Mesothelial cell of epicardium (in vitro differentiated cells): ENCODE measurements at regions not wholly inside any gene's neighbourhood (a gene's known extent, or its start where the extent isn't known, plus 50 kb on each side); places are given as distances from the start of the nearest gene placed in this dataset.

ENCODE experiments used
- DNase-seq, 2 experiments: peaks; one replicate each; pipeline ENCODE4 v3.0.0; 2021; ENCODE audit warnings: low spot score in 2 of 2; ENCODE audit not compliant: unreplicated experiment in 2 of 2
- H3K27ac Mint-ChIP-seq: 2 replicates; pipeline ENCODE4 v1.8.0; 2021; ENCODE audit warnings: mixed read lengths
- H3K27me3 Mint-ChIP-seq: 2 replicates; pipeline ENCODE4 v1.8.0; 2021; ENCODE audit warnings: low read depth, mixed read lengths
- H3K36me3 Mint-ChIP-seq: 2 replicates; pipeline ENCODE4 v1.8.0; 2021; ENCODE audit warnings: mixed read lengths
- H3K4me1 Mint-ChIP-seq: 2 replicates; pipeline ENCODE4 v1.8.0; 2021; ENCODE audit warnings: mixed read lengths
- H3K4me3 Mint-ChIP-seq: 2 replicates; pipeline ENCODE4 v1.8.0; 2021; ENCODE audit warnings: mild to moderate bottlenecking, moderate library complexity, mixed read lengths
- H3K9me3 Mint-ChIP-seq: 2 replicates; pipeline ENCODE4 v1.8.0; 2021; ENCODE audit warnings: mixed read lengths
- CTCF ChIP-seq: fragments of 200-600 bp; sonication (generic); IDR thresholded peaks from one replicate; pipeline ENCODE4 v1.5.0; 2021; ENCODE audit warnings: antibody characterized with exemption; ENCODE audit not compliant: unreplicated experiment

GRCh38 chr18:47635416-47635815, 295.0 kb downstream of the SMAD2 start:
- no peak overlapping the region for H3K4me3 Mint-ChIP-seq
- H3K4me1 Mint-ChIP-seq: peaks cover 2% of the 10 kb centered on the region
- H3K27ac Mint-ChIP-seq: no peak overlapping the region
- H3K27me3 Mint-ChIP-seq: peaks cover 10% of the 10 kb centered on the region
- peaks cover 3% of the 10 kb centered on the region for H3K9me3 Mint-ChIP-seq
- DNase-seq: no peak
- no peaks in the 10 kb centered on the region for H3K36me3 Mint-ChIP-seq
- no peak for TF ChIP-seq CTCF

- Mint-ChIP-seq H3K4me1 (peaks cover 2% of the 10 kb centered on the region), H3K27me3 (peaks cover 32% of the 10 kb centered on the region), H3K27ac (no peak overlapping the region), H3K36me3 (no peaks in the 10 kb centered on the region), H3K4me3 (no peak overlapping the region), H3K9me3 (peaks cover 3% of the 10 kb centered on the region)
- DNase-seq: no peak
- TF ChIP-seq CTCF: no peak
Observed at GRCh38 chr18:47632970-47633635, 297.4 kb downstream of the SMAD2 start.

GRCh38 chr18:47628893-47629292, 301.6 kb downstream of the SMAD2 start:
- Mint-ChIP-seq H3K27me3 (peaks cover 61% of the 10 kb centered on the region), H3K27ac (no peak overlapping the region), H3K36me3 (no peaks in the 10 kb centered on the region), H3K9me3 (no peaks in the 10 kb centered on the region), H3K4me3 (no peak overlapping the region), H3K4me1 (peaks cover 2% of the 10 kb centered on the region)
- TF ChIP-seq CTCF: no peak
- no peak for DNase-seq

DNA sequence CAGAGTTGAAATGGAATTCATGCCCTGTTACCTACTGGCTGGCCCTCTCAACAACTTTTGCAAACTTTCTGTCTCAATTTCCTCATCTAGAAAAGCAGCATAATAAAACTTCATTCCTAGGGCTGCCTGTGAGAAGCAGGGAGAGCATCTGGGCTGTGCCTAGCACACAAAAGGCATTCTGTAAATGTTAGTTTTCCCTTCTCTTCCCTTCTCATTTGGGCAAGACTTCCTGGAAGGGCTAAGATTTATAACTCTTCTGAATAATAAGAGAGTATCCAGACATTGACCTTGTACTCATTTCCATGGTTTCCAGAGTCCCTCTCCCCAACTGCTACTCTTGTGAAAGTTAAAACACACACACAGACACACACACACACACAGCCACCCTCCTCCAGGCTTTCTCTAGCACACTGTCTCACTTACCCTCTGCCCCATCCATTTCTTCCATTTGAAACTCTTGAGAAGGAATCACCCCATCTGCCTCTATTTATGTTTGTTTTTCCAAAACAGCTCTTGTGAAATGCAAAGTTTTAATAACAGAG, 302.1 kb downstream of the SMAD2 start:
- TF ChIP-seq CTCF: no peak
- Mint-ChIP-seq H3K36me3 (no peaks in the 10 kb centered on the region), H3K4me3 (no peak overlapping the region), H3K27ac (no peak overlapping the region), H3K27me3 (peaks cover 62% of the 10 kb centered on the region), H3K9me3 (no peaks in the 10 kb centered on the region), H3K4me1 (peaks cover 1% of the 10 kb centered on the region)
- DNase-seq: no peak

DNA sequence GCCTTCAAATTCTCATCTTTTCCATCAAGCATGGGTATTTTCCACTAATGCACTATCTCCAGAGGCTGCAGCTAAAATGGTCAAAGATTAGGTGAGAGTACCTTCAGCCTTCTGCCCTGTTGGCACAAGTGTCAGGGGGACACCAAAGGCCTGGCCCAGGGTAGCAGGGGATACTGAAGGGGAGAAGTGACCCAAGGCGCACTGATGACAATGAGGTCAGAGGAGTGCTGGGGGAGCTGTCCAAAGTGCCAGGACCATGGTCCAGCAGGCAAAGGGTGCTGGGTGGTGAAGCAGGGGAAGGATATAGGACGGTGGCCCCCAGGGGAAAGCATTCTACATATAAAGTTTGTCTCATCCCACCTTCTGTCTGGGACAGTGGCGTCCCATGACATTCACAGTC, 303.4 kb downstream of the SMAD2 start:
- Mint-ChIP-seq H3K4me3 (no peak overlapping the region), H3K27me3 (peaks cover 71% of the 10 kb centered on the region), H3K9me3 (peaks cover 6% of the 10 kb centered on the region), H3K27ac (no peak overlapping the region), H3K36me3 (no peaks in the 10 kb centered on the region), H3K4me1 (no peaks in the 10 kb centered on the region)
- TF ChIP-seq CTCF: no peak
- DNase-seq: no peak
